Fibroblast of villous mesenchyme (primary cell): ENCODE measurements at regions not wholly inside any gene's neighbourhood (a gene's known extent, or its start where the extent isn't known, plus 50 kb on each side); places are given as distances from the start of the nearest gene placed in this dataset.
"Not testable (repeated sequence)": the region's sequence is repeated elsewhere in the genome, so short reads cannot be mapped to it uniquely, and the experiment has no call there.

Source experiments
- DNase-seq: peaks from one replicate; pipeline ENCODE4 v3.0.0-alpha.2; 2010; ENCODE audit warnings: low read depth
- H3K4me3 ChIP-seq: 2 replicates; pipeline ENCODE4 v1.5.1; 2011; ENCODE audit warnings: low read depth, mild to moderate bottlenecking, low read length
- TF ChIP-seq, protein P1 (sequence below): IDR thresholded peaks from 2 replicates; pipeline ENCODE4 v1.5.1; 2012; ENCODE audit warnings: low read depth, mild to moderate bottlenecking, low read length; ENCODE audit not compliant: insufficient read depth

DNA sequence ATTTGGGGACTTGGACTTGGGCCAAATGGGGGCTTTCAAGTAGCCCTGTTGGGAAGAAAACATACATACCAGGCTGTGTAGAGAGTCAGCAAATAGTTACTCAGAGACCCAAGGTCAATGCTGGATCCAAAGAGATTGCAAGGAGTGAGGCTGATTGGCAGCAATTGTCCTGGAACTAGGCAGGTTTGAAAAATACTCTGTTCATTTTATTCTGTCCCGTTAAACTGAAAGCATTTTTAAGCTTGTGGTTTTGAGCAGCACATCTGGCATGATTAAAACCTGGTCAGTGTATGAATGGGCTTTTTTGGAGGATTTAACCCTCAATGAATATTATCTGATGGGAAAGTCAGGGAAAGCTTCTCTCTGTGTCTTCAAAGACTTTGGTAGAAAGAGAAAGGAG lies 294.3 kb upstream of the BOD1L1 start:
- no peak overlapping the region for H3K4me3 ChIP-seq
- peak; percentile 75 for DNase-seq
- TF ChIP-seq, protein P1, sequence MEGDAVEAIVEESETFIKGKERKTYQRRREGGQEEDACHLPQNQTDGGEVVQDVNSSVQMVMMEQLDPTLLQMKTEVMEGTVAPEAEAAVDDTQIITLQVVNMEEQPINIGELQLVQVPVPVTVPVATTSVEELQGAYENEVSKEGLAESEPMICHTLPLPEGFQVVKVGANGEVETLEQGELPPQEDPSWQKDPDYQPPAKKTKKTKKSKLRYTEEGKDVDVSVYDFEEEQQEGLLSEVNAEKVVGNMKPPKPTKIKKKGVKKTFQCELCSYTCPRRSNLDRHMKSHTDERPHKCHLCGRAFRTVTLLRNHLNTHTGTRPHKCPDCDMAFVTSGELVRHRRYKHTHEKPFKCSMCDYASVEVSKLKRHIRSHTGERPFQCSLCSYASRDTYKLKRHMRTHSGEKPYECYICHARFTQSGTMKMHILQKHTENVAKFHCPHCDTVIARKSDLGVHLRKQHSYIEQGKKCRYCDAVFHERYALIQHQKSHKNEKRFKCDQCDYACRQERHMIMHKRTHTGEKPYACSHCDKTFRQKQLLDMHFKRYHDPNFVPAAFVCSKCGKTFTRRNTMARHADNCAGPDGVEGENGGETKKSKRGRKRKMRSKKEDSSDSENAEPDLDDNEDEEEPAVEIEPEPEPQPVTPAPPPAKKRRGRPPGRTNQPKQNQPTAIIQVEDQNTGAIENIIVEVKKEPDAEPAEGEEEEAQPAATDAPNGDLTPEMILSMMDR, result no peak

DNA sequence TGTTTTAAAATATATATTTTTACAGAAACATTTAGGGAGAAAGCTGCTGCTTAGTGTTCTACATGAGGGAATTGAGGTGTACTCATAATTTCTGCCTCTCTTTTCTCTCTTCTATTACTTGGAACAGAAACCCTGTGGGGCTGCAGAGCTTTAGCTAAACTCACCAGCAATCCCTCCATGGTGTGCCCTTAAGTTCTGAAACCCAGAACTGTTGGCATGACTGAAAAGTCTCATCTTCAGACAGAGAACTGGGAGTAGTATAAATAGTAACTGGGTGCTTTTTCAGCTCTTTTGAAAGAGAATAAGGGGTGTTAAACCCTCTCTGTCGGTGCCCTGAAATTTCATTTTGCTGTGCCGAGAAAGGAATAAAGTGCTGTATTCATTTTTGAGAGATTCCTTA lies 294.9 kb upstream of the BOD1L1 start:
- no peak for DNase-seq
- H3K4me3 ChIP-seq, result no peak overlapping the region
- TF ChIP-seq, protein P1, result no peak

DNA sequence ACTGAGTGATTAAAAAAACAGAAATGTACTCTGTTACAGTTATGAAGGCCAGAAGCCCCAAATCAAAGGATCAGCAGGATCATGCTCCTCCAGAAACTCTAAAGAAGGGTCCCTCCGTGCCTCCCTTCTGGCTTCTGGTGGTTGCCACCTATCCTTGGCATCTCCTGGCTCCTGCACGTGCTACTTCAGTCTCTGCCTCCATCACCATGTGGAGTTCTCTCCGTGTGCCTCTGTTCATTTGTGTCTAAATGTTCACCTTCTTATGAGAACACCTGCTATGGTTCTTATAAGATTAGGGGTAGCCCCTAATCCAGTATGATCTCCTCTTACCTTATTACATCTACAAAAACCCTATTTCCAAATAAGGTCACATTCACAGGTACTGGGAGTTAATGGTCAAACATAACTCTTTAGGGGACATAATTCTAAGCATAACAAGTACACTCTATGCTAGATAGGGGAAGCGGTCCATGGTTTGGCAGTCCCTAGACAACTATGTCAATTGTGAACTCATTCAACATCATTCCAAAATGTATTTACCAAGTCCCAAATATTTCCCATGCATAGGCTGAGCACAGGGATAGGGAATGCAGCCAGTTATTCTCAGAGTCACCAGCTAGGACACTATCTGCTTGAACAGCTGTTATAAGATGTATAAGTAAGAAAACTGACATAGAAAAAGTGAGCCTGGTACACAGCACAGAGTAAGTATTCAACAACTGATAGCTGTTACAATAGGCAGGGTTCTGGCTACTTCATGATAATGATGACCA lies 295.5 kb upstream of the BOD1L1 start:
- no peak overlapping the region for H3K4me3 ChIP-seq
- no peak for DNase-seq
- TF ChIP-seq, protein P1, result no peak

DNA sequence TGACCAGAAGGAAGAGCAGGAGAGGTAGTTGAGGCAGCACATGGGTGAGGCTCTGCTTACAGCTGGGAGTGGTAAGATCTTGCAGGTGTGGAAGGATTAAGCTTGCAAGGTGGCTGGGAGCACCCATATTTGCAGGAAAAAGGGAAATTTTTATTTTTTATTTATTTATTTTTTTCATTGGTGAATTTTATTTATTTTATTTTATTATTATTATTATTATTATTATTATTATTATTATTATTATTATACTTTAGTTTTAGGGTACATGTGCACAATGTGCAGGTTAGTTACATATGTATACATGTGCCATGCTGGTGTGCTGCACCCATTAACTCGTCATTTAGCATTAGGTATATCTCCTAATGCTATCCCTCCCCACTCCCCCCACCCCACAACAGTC lies 297.4 kb upstream of the BOD1L1 start:
- not testable (repeated sequence) for DNase-seq, H3K4me3 ChIP-seq

DNA sequence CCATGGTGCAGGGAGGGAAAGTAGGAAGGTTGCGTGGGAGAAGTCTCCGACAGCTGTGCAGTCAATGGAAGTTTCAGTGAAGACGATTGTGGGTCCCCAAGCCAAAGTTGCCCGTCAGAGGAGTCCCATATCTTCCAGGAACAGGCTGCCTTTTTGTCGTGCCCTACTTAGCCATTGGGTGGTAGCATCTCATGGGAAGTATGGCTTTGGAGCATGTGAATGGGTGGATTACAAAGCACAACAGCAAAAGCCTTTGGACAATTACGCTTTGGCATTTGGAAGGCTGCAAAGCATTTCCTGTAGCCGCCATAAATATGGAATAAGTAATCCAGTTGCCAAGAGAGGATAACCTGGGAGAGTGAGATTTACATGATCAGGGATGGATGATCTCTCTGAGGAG lies 300.7 kb upstream of the BOD1L1 start:
- no peak overlapping the region for H3K4me3 ChIP-seq
- TF ChIP-seq, protein P1, result no peak

DNA sequence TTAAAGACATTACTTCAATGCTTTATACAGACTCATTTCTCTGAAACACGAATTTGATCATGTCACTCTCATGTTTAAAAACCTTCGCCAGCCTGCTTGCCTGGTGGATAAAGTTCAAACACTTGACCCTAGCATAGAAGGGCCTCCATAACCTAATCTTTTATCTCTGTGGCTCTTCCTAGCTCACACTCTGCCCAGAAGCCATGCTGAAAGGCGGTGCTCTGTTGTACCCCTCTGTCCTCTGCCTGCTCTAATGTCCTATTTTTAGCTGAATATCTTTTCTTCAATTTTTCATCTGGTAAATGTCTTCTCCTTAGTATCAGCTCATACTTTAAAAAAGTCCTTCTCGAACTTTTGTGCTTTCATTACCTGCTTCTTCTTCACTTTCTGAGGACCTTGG lies 302.6 kb upstream of the BOD1L1 start:
- no peak overlapping the region for H3K4me3 ChIP-seq
- DNase-seq, result no peak
- TF ChIP-seq, protein P1, result no peak

More for the DNA sequence above, 300.7 kb upstream of the BOD1L1 start:
- DNase-seq, result no peak

DNA sequence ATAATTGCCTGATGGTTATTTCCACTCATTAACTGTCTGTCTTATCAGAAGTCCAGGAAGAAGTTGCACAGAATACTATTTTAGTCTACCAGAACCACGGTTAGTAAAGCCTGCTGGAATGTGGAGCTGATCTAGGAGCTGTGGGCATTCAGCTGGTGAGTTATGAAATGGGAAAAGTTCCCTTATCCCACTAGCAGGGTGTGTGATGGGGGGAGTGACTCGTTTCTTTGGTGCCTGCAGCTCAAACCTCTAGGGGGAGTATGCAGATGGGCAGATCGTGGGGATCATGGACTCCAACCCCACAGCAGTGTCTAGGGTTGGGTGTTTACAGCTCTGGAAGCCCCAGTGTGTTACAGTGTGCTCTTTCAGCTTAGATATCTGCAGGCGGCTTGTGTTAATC lies 305.7 kb upstream of the BOD1L1 start:
- peak; percentile 86 for DNase-seq
- H3K4me3 ChIP-seq, result no peak overlapping the region
- TF ChIP-seq, protein P1, result peak; percentile 32
